Neural cell (in vitro differentiated cells): ENCODE measurements at regions not wholly inside any gene's neighbourhood (a gene's known extent, or its start where the extent isn't known, plus 50 kb on each side); places are given as distances from the start of the nearest gene placed in this dataset.

Source experiments
- H2AFZ ChIP-seq: fragments of 200-600, 300-800 bp; sonication (generic), shearing (Covaris generic); 2 replicates; pipeline ENCODE4 v1.6.0; 2014; ENCODE audit warnings: low read depth, mild to moderate bottlenecking, antibody characterized with exemption, low read length, moderate library complexity
- H3F3A ChIP-seq: fragments of 200-600 bp; shearing (Covaris generic); 2 replicates; pipeline ENCODE4 v1.6.1; 2016; ENCODE audit warnings: mild to moderate bottlenecking, moderate library complexity, mixed read lengths, antibody characterized with exemption, low read length; ENCODE audit not compliant: insufficient read depth, poor library complexity, severe bottlenecking
- H3K27ac ChIP-seq: fragments of 200-600, 300-800 bp; sonication (generic), shearing (Covaris generic); 2 replicates; pipeline ENCODE4 v1.5.1; 2014; ENCODE audit warnings: mild to moderate bottlenecking, low read length, moderate library complexity
- H3K27me3 ChIP-seq: fragments of 300-800, 200-600 bp; sonication (generic), shearing (Covaris generic); 2 replicates; pipeline ENCODE4 v1.6.0; 2014; ENCODE audit warnings: mild to moderate bottlenecking, low read depth, low read length, moderate library complexity; ENCODE audit not compliant: insufficient read depth
- H3K36me3 ChIP-seq: fragments of 300-800, 200-600 bp; sonication (generic), shearing (Covaris generic); 2 replicates; pipeline ENCODE4 v1.5.1; 2014; ENCODE audit warnings: mild to moderate bottlenecking, antibody characterized with exemption, low read length, moderate library complexity; ENCODE audit not compliant: insufficient read depth
- H3K4me2 ChIP-seq: fragments of 300-800, 200-600 bp; sonication (generic), shearing (Covaris generic); 2 replicates; pipeline ENCODE4 v1.6.0; 2014; ENCODE audit warnings: mild to moderate bottlenecking, low read length
- H3K4me3 ChIP-seq: fragments of 300-800, 200-600 bp; sonication (generic), shearing (Covaris generic); 2 replicates; pipeline ENCODE4 v1.5.1; 2014; ENCODE audit warnings: mild to moderate bottlenecking, low read length, moderate library complexity
- H3K79me2 ChIP-seq: fragments of 200-600 bp; shearing (Covaris generic); replicated peaks from 2 replicates; pipeline ENCODE4 v1.6.0; 2014; ENCODE audit warnings: mild to moderate bottlenecking, low read length, moderate library complexity; ENCODE audit not compliant: insufficient read depth
- H3K9ac ChIP-seq: fragments of 300-800, 200-600 bp; sonication (generic), shearing (Covaris generic); 2 replicates; pipeline ENCODE4 v1.6.1; 2016; ENCODE audit warnings: mild to moderate bottlenecking, low read length, mixed read lengths
- H3K9me2 ChIP-seq: fragments of 200-600 bp; shearing (Covaris generic); 2 replicates; pipeline ENCODE4 v1.6.1; 2016; ENCODE audit warnings: mild to moderate bottlenecking, low read length, mixed read lengths; ENCODE audit not compliant: insufficient read depth
- H3K9me3 ChIP-seq: fragments of 200-600, 300-800 bp; sonication (generic), shearing (Covaris generic); 2 replicates; pipeline ENCODE4 v1.6.1; 2016; ENCODE audit warnings: mild to moderate bottlenecking, mixed run types, low read length, moderate library complexity, mixed read lengths
- H4K20me1 ChIP-seq: fragments of 200-600 bp; shearing (Covaris generic); 2 replicates; pipeline ENCODE4 v1.6.1; 2016; ENCODE audit warnings: mild to moderate bottlenecking, mixed run types; ENCODE audit not compliant: insufficient read depth
- EP300 ChIP-seq: fragments of 450-650 bp; conservative IDR thresholded peaks from 2 replicates; pipeline ENCODE4 v1.6.1; 2014; ENCODE audit warnings: antibody characterized with exemption, mild to moderate bottlenecking, moderate library complexity; ENCODE audit not compliant: poor library complexity, severe bottlenecking
- EZH2 ChIP-seq: fragments of 200-600, 300-800 bp; shearing (Covaris generic), sonication (generic); IDR thresholded peaks from 2 replicates; pipeline ENCODE4 v1.6.1; 2014; ENCODE audit warnings: antibody characterized with exemption, low read length, borderline replicate concordance, mild to moderate bottlenecking; ENCODE audit not compliant: insufficient read depth, poor library complexity, severe bottlenecking
- MXI1 ChIP-seq: fragments of 450-650 bp; conservative IDR thresholded peaks from 2 replicates; pipeline ENCODE4 v1.6.1; 2014; ENCODE audit warnings: antibody characterized with exemption, mild to moderate bottlenecking; ENCODE audit not compliant: poor library complexity, severe bottlenecking
- POLR2AphosphoS5 ChIP-seq: IDR thresholded peaks from 2 replicates; pipeline ENCODE4 v1.6.1; 2012
- RAD21 ChIP-seq: fragments of 450-650 bp; conservative IDR thresholded peaks from 2 replicates; pipeline ENCODE4 v1.6.1; 2014; ENCODE audit warnings: antibody characterized with exemption, mild to moderate bottlenecking, moderate library complexity
- REST ChIP-seq: IDR thresholded peaks from 2 replicates; pipeline ENCODE4 v1.6.1; 2012; ENCODE audit warnings: borderline replicate concordance
- SMC3 ChIP-seq: fragments of 450-650 bp; conservative IDR thresholded peaks from 2 replicates; pipeline ENCODE4 v1.6.1; 2014; ENCODE audit warnings: antibody characterized with exemption, mild to moderate bottlenecking, moderate library complexity; ENCODE audit not compliant: poor library complexity
- TAF1 ChIP-seq: IDR thresholded peaks from 2 replicates; pipeline ENCODE4 v1.6.1; 2012; ENCODE audit warnings: low read depth
- TF ChIP-seq, protein P1 (sequence below): fragments of 450-650 bp; IDR thresholded peaks from 2 replicates; pipeline ENCODE4 v1.5.1; 2014; ENCODE audit warnings: antibody characterized with exemption, mild to moderate bottlenecking, moderate library complexity; ENCODE audit not compliant: poor library complexity, severe bottlenecking

- H3K4me3 ChIP-seq: no peak overlapping the region
- H3K27me3 ChIP-seq: no peaks in the 10 kb centered on the region
- no peaks in the 10 kb centered on the region for H3K79me2 ChIP-seq
- no peaks in the 10 kb centered on the region for H3K9me3 ChIP-seq
- no peak for TF ChIP-seq EZH2
- no peak for TF ChIP-seq POLR2AphosphoS5
- no peak for TF ChIP-seq TAF1
- no peak overlapping the region for H2AFZ ChIP-seq
- no peak overlapping the region for H3K27ac ChIP-seq
- no peaks in the 10 kb centered on the region for H3F3A ChIP-seq
- no peak overlapping the region for H3K9ac ChIP-seq
- H3K4me2 ChIP-seq: no peak overlapping the region
- H4K20me1 ChIP-seq: no peaks in the 10 kb centered on the region
- H3K36me3 ChIP-seq: no peaks in the 10 kb centered on the region
- H3K9me2 ChIP-seq: no peaks in the 10 kb centered on the region
These were observed 123.6 kb upstream of the KCNJ15 start for GRCh38 chr21:38133240-38133639.

DNA sequence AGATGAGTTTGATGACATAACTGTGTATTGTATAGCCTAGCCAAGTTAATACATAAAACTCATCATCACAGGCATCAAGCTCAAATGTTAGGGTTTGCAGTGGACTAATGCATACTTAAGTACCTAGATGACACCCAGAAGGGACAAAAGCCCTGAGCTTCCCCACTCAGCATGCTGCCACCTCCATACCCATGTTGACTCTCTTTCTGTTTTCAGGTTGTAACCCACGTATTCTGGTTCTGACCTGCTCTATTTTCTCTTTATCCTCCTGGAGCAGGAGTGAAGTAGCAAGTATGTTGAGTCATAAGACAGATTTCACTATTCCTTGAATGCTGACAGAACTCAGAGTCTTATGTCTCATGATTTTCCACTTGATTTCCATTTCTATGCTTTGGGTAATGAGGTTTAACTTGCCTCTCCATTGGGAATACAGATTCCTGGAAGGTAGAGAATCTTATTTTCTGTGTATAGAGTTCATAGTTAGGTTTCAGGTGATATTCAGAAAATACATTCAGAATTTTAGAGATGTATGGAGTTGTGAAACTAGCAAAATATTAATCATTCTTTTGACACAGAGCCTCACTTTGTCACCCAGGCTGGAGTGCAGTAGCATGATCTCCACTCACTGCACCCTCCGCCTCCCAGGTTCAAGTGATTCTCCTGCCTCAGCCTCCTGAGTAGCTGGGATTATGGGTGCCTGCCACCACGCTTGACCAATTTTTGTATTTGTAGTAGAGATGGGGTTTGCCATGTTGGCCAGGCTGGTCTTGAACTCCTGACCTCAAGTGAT, 122.5 kb upstream of the KCNJ15 start:
- H3K9me2 ChIP-seq: no peaks in the 10 kb centered on the region
- no peak overlapping the region for H3K27ac ChIP-seq
- no peaks in the 10 kb centered on the region for H3K9me3 ChIP-seq

More for the DNA sequence above, 122.5 kb upstream of the KCNJ15 start:
- Histone ChIP-seq H4K20me1 (no peaks in the 10 kb centered on the region), H3K36me3 (no peaks in the 10 kb centered on the region), H3K9ac (no peak overlapping the region), H2AFZ (no peak overlapping the region), H3K27me3 (no peaks in the 10 kb centered on the region), H3K4me2 (no peak overlapping the region), H3K79me2 (no peaks in the 10 kb centered on the region), H3F3A (no peaks in the 10 kb centered on the region), H3K4me3 (no peak overlapping the region)
- TF ChIP-seq MXI1: no peak
- no peak for TF ChIP-seq REST
- TF ChIP-seq, protein P1, sequence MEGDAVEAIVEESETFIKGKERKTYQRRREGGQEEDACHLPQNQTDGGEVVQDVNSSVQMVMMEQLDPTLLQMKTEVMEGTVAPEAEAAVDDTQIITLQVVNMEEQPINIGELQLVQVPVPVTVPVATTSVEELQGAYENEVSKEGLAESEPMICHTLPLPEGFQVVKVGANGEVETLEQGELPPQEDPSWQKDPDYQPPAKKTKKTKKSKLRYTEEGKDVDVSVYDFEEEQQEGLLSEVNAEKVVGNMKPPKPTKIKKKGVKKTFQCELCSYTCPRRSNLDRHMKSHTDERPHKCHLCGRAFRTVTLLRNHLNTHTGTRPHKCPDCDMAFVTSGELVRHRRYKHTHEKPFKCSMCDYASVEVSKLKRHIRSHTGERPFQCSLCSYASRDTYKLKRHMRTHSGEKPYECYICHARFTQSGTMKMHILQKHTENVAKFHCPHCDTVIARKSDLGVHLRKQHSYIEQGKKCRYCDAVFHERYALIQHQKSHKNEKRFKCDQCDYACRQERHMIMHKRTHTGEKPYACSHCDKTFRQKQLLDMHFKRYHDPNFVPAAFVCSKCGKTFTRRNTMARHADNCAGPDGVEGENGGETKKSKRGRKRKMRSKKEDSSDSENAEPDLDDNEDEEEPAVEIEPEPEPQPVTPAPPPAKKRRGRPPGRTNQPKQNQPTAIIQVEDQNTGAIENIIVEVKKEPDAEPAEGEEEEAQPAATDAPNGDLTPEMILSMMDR: no peak
- TF ChIP-seq EP300: no peak
- no peak for TF ChIP-seq TAF1
- no peak for TF ChIP-seq POLR2AphosphoS5
- no peak for TF ChIP-seq SMC3
- TF ChIP-seq RAD21: no peak
- TF ChIP-seq EZH2: no peak
